ENCODE measurements at regions not wholly inside any gene's neighbourhood (a gene's known extent, or its start where the extent isn't known, plus 50 kb on each side); places are given as distances from the start of the nearest gene placed in this dataset.
A peak's percentile ranks its signal among the peaks of the same experiment; 100 is the strongest.

DNA sequence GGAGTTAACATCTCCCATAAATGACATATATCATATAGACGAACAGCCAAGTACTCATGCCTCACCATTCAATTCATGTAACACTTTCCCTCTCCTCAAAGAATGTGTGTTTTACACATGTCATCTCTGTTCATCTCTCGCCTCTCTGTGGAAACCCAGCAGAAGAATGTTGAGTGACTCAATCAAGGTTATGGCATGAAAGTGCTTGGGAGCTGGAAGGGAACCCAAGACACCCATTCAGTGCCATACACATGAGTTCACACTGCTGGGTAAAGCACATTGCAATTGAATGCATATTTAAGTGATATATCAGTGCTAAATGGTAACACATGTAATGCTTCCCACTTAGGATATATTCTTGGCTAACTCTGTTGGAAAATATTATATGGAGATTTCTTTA lies 322.9 kb downstream of the PTEN start:
- no peaks in the 10 kb centered on the region for H3K9me3 ChIP-seq (ENCODE audit: control insufficient read depth, low read depth, low read length)
- H3K36me3 ChIP-seq (ENCODE audit: control insufficient read depth in 2 of 2, extremely low read depth in 1 of 2, insufficient read depth in 2 of 2, low read length in 2 of 2) = no peaks in the 10 kb centered on the region
- no peak overlapping the region for H3K4me3 ChIP-seq (ENCODE audit: control insufficient read depth in 2 of 3, extremely low read depth in 1 of 3, insufficient read depth in 2 of 3, low read depth in 1 of 3, low read length in 3 of 3)
- no peaks in the 10 kb centered on the region for H3K9me1 ChIP-seq (ENCODE audit: control insufficient read depth, extremely low read depth, insufficient read depth, low read length)
- FAIRE-seq = peak; percentile 60
- H2AFZ ChIP-seq (ENCODE audit: control insufficient read depth, low read length) = no peak overlapping the region
- H4K20me1 ChIP-seq (ENCODE audit: control insufficient read depth, extremely low read depth, insufficient read depth, low read length) = no peaks in the 10 kb centered on the region
- H3K9ac ChIP-seq (ENCODE audit: control insufficient read depth, extremely low read depth, insufficient read depth, low read length) = no peak overlapping the region
- dilution Hi-C loops (cut with MboI; ENCODE audit: extremely low pct_ligation_motif_present, low sequenced_read_pairs) = no loop called here
- H3K4me2 ChIP-seq (ENCODE audit: control insufficient read depth, extremely low read depth, insufficient read depth, low read depth, low read length) = no peak overlapping the region
- no peaks in the 10 kb centered on the region for H3K4me1 ChIP-seq (ENCODE audit: control insufficient read depth, extremely low read depth, insufficient read depth, low read length)
- H3K79me2 ChIP-seq (ENCODE audit: control insufficient read depth, insufficient read depth, low read length) = no peaks in the 10 kb centered on the region
- H3K27me3 ChIP-seq (ENCODE audit: control insufficient read depth, extremely low read depth, insufficient read depth, low read length) = no peaks in the 10 kb centered on the region
- H3K27ac ChIP-seq (ENCODE audit: control insufficient read depth, insufficient read depth, low read length) = no peak overlapping the region
- TF ChIP-seq, protein P1, sequence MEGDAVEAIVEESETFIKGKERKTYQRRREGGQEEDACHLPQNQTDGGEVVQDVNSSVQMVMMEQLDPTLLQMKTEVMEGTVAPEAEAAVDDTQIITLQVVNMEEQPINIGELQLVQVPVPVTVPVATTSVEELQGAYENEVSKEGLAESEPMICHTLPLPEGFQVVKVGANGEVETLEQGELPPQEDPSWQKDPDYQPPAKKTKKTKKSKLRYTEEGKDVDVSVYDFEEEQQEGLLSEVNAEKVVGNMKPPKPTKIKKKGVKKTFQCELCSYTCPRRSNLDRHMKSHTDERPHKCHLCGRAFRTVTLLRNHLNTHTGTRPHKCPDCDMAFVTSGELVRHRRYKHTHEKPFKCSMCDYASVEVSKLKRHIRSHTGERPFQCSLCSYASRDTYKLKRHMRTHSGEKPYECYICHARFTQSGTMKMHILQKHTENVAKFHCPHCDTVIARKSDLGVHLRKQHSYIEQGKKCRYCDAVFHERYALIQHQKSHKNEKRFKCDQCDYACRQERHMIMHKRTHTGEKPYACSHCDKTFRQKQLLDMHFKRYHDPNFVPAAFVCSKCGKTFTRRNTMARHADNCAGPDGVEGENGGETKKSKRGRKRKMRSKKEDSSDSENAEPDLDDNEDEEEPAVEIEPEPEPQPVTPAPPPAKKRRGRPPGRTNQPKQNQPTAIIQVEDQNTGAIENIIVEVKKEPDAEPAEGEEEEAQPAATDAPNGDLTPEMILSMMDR (optimal IDR thresholded peaks at IDR 0.05 in 1 of 3, IDR thresholded peaks at IDR 0.05 in 1 of 3, conservative IDR thresholded peaks at IDR 0.05 in 1 of 3; ENCODE audit: extremely low read depth in 1 of 3, insufficient read depth in 2 of 3, low read length in 3 of 3) = no peak
- no peak for TF ChIP-seq EZH2 (IDR thresholded peaks at IDR 0.05; ENCODE audit: low read length)
- no peak for DNase-seq (ENCODE audit: low read depth, low spot score)

DNA sequence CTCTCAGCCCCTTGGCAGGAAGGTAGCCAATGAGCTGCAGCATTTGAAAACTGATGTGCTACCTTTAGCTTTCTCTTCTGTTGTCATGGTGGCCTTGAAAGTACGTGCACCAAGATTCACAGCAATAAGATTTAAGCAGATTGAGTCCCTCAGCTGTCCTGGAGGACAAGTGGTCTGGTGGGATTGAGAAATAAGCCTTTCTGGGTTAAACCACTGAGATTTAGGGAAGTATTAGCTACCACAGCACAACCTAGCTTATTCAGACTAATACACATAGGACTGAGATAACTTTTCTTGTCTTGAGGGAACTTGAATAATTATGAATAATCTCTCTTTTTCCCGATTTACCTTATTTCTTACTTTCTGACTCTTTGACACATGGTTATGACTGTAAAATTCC lies 324.0 kb downstream of the PTEN start:
- Histone ChIP-seq H3K27me3 (ENCODE audit: control insufficient read depth, extremely low read depth, insufficient read depth, low read length) (no peaks in the 10 kb centered on the region), H3K4me3 (ENCODE audit: control insufficient read depth in 2 of 3, extremely low read depth in 1 of 3, insufficient read depth in 2 of 3, low read depth in 1 of 3, low read length in 3 of 3) (no peak overlapping the region), H3K27ac (ENCODE audit: control insufficient read depth, insufficient read depth, low read length) (no peak overlapping the region), H3K9me1 (ENCODE audit: control insufficient read depth, extremely low read depth, insufficient read depth, low read length) (no peaks in the 10 kb centered on the region), H3K9me3 (ENCODE audit: control insufficient read depth, low read depth, low read length) (no peaks in the 10 kb centered on the region), H3K36me3 (ENCODE audit: control insufficient read depth in 2 of 2, extremely low read depth in 1 of 2, insufficient read depth in 2 of 2, low read length in 2 of 2) (no peaks in the 10 kb centered on the region), H4K20me1 (ENCODE audit: control insufficient read depth, extremely low read depth, insufficient read depth, low read length) (no peaks in the 10 kb centered on the region), H3K9ac (ENCODE audit: control insufficient read depth, extremely low read depth, insufficient read depth, low read length) (no peak overlapping the region), H3K4me2 (ENCODE audit: control insufficient read depth, extremely low read depth, insufficient read depth, low read depth, low read length) (no peak overlapping the region), H3K4me1 (ENCODE audit: control insufficient read depth, extremely low read depth, insufficient read depth, low read length) (no peaks in the 10 kb centered on the region), H2AFZ (ENCODE audit: control insufficient read depth, low read length) (no peak overlapping the region), H3K79me2 (ENCODE audit: control insufficient read depth, insufficient read depth, low read length) (no peaks in the 10 kb centered on the region)
- dilution Hi-C loops (cut with MboI; ENCODE audit: extremely low pct_ligation_motif_present, low sequenced_read_pairs) = no loop called here
- FAIRE-seq = no peak
- DNase-seq (ENCODE audit: low read depth, low spot score) = no peak
- TF ChIP-seq, protein P1 (optimal IDR thresholded peaks at IDR 0.05 in 1 of 3, IDR thresholded peaks at IDR 0.05 in 1 of 3, conservative IDR thresholded peaks at IDR 0.05 in 1 of 3; ENCODE audit: extremely low read depth in 1 of 3, insufficient read depth in 2 of 3, low read length in 3 of 3) = no peak
- TF ChIP-seq EZH2 (IDR thresholded peaks at IDR 0.05; ENCODE audit: low read length) = no peak
